GM18909 (cell line): ENCODE measurements at regions not wholly inside any gene's neighbourhood (a gene's known extent, or its start where the extent isn't known, plus 50 kb on each side); places are given as distances from the start of the nearest gene placed in this dataset.
"Not testable (repeated sequence)": the region's sequence is repeated elsewhere in the genome, so short reads cannot be mapped to it uniquely, and the experiment has no call there.

ENCODE experiments used
- ATAC-seq: cut with Tn5 transposase; IDR thresholded peaks from one replicate; pipeline ENCODE4 v1.9.1; 2021; ENCODE audit warnings: mild to moderate bottlenecking; ENCODE audit not compliant: unreplicated experiment, poor library complexity

DNA sequence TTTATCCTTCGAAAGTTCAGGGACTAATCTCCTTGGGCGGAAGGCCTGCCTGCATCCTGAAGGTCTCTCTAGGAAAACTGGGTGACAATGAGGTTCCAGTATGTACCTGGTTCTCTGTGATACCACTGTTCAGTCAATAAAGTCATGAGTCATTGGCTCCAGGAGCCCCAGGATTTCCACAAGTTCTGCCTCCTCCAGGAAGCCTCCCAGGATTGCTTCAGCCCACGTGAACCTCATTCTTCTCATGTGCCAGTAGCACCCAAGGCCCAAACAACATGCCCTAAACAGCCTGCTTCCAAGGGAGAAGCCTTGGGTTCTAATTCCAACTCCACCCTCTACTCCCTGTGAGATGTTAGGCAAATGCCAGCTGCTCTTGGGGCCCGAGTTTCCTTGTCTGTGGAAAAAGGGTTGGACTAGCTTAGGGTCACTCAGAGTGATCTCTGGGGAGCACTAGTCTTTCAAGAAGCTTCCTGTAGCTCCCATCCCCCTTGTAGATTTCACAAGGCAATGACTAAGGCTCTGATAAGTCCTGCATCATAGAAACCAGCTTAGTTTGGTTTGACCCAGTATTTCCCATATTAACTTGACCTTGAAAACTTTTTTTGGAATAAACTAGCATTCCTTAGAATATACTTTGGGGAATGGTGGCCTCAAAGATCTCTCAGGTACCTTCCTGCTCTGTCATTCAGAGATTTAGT lies 118.3 kb upstream of the ATP2B2 start:
- ATAC-seq: no peak

DNA sequence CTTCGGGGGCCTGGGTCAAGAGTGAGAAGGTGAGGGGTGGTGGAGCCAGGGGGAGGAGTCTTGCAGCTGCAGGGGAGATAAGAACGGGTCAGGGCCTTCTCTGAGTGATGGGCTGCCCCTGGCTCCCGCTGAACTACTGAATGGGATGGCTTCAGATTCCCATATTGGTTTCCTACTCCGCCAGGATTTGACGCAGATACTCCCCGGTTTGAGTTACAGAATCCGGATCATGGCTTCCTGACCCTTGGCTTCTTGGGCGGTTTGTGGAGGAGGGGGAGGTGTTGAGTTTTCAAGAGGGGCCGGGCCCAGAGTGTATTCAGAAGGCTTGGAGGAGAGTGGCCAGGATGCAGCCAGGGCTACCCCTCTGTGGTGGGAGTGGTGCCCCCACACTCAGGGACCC lies 119.9 kb upstream of the ATP2B2 start:
- no peak for ATAC-seq

DNA sequence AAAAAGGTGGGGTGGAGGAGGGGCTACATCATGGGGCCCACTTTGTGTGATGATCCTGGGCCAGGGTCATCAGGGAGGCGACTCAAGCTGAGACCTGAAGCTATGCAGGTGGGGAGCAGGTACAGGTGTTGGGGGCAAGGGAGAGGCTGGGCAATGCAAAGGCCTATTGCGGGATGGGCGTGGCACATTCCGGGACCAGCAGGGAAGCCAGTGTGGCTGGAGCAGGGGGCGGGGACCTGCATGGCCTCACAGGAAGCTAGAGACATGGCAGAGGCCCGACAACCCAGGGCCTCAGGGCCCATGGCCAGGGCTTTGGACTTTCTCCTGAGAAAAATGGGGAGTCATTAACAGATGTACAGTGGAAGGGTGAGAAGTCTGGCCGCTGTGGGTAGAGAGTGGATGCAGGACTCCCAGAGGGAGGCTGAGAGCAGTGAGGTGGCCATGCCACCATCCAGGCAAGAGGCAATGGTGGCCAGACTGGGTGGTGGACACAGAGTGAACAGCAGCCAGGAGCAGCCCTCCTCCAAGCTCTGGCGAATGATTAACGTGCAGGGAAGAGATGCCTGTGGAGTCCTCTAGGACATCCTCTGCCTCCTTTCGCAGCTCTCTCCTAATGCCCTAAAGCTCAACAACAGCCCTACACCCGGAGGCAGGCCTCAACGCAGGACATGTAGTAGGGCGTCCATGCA lies 122.6 kb upstream of the ATP2B2 start:
- no peak for ATAC-seq

DNA sequence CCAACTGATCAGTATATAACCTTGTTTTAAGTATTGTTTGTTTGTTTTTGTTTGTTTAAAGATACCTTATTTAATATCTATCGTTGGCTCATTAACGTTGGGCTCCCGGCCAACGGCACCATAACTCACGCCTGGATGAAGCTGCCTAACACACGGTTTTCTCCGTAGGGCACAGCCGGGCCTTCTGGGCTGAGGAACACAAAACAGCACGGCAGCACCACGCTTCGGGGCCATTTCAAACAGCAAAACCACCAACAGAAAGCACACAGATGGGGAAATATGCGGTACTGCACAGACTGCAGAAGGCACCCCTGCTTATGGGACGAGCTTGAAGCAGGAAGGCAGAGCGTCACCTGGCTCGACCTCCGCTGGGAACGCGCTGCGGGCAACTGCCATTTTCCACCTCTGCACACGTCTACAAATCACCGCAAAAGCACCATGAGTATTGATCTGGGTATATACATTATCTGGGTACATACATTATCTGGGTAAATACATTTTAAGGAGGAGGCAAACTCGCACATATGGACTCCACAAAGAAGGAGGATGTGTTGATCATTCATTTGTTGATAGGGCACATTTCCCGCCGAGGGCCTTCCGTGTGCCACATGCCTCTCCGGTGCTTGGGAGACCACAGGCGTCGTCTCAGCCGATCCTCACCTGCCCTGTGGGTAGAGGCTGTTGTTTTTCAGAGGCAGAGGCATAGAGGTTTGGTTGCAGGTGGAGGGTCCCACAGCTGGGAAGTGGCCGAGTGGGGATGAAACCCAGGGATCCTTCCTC lies 123.7 kb upstream of the ATP2B2 start:
- no peak for ATAC-seq

DNA sequence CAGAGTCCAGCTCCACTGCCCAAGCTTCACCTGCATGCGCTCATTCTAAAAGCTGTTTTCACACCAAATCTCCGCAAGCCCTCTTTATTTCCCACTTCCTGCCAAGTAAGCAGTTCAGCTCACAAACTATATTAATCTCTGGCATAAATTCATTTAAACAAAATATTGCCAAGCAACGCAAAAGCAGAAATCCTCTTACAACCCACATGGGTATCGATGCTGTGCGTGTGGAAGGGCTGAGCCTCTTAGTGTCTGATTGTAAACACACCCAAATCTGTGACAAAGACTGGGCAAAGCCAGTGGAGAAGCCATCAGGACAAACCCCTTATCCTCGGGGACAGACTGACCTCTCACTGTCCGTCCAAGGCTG lies 124.3 kb upstream of the ATP2B2 start:
- no peak for ATAC-seq

DNA sequence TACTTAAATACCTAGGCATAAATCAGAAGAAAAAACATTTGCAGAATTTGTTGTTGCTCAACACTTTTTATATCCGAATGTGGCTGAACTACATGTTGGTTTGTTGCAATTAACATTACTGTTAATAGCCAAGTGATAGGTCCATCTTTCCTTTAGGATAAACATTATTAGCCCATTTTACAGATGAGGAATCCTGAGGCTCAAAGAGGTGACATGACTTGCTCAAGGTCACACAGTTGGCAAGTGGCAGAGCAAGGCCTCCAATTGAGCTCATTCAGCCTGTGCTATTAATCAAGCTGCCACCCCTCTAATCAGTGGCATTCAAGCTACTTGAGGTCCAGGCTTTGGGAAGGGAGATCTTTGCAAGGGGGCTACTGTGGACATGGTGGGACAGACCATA lies 125.8 kb upstream of the ATP2B2 start:
- no peak for ATAC-seq

DNA sequence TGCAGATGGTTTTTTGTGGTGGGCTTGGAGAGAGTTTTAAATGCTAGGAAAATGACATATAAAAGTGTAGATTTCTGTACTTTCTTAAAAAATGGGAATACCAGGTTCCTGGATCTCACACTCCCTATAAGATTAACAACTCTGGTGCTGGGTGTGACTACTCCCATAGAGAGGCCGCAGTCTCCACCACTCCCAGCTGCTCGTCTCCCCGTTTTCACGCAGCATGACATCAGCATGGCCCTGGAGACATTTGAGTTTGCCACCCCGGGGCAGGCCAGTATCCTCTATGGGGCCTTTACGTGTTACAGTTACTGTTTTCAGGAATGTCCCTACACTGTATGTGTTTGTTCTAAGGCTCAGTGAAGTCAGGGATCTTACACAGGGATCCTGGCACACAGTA lies 126.7 kb upstream of the ATP2B2 start:
- no peak for ATAC-seq

DNA sequence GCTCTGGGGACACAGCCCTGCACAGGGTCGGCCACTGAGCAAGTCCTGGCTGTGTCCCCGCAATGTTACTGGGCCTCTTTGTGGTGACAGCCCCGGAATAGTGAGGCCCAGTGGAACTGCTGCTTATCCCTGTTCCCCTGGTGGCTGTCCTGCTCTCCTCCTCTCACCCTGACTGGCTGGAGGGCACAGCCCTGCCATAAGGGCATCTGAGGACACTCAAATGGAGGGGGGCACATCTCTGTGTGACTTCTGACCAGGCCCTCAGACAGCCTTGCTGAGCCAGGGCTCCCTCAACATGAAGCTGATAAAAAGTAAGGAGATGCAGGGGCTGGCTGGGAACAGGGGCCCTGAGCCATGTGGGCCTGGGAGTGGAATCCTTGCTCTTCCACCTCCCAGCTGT lies 127.4 kb upstream of the ATP2B2 start:
- ATAC-seq: no peak

DNA sequence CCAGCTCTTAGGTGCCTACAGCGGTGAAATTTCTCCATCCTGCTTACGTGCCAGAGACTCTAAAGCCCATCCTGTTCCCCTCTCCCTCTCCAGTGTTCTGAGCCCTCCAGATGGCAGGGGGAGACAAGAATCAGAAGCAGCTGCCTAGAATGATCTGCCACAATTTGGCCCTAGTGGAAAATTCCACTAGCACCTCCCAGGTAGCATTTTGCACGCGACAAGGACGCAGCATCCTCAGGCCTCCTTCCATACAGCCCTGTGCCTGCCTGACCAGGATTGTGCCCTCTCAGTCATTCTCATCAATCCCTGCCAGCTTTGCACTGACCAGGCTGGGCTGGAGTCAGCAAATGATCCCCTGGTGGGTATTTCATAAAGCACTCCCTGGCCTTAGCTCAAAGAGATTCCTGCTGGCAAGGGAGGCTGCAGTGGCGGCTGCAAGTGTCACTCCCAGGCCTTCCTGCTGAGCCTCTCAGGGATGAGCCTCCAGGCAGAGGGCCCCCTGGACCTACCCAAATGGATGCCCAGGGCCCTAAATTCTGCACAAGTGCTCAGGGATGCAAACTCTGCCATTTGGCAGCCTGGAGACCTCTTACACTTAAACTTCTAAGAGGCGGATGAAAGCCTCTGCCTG lies 130.2 kb upstream of the ATP2B2 start:
- ATAC-seq: no peak

DNA sequence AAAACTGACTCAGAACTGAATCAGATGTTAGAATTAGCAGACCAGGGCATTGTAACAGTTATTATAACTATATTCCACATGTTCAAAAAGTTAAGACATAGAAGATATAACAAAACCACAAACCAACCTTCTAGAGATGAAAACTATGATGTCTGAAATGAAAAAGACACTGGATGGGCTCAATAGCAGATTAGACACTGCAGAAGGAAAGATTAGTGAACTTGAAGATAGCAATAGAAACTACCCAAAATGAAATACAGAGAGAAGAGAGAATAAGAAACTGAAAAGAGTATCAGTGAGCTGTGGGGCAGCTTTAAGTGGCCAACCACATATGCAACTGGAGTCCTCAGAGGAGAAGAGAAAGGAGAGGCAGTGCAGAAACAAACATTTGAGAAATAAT lies 132.0 kb upstream of the ATP2B2 start:
- no peak for ATAC-seq

DNA sequence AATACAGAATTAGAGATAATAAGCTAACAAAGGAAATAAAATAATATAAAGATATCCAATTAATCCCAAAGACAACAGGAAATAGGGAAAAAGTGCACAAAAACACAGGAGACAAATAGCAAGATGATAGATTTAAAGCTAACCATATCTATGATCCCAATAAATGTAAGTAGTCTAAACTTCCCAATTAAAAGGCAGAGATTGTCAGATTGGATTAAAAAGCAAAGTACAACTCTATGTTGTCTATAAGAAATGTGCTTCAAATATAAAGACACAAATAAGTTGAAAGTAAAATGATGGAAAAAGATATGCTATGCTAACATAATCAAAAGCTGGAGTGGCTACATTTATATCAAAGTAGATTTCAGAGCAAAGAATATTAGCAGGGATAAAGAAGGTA lies 133.1 kb upstream of the ATP2B2 start:
- ATAC-seq: no peak

DNA sequence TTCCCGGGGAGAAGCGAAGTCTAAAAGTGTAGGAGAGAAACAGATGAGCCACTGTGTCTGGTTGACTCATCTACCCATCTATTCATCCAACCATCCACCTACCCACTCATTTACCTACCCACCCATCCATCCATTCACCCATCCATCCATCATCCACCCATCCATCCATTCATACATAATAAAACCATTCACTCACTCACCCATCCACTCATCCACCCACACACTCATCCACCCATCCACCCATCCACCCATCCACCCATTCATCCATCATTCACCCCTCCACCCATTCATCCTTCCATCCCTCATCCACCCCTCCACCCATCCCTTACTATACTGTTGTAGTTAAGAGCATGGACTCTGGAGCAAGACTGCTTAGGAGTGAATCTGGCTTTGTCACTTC lies 136.4 kb upstream of the ATP2B2 start:
- no peak for ATAC-seq

DNA sequence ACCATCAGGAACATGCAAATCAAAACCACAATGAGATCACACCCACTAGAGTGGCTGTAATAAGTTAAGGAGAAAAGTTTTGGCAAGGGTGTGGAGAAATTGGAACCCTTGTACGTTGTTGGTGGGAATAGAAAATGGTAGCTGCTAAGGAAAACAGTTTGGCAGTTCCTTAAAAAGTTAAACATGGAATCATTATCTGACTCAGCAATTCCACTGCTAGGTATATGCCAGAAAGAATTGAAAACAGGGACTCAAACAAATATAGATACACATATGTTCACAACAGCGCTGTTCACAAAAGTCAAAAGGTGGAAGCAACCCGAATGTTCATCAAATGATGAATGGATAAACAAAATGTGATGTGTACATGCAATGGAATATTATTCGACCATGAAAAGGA lies 138.8 kb upstream of the ATP2B2 start:
- ATAC-seq: no peak

DNA sequence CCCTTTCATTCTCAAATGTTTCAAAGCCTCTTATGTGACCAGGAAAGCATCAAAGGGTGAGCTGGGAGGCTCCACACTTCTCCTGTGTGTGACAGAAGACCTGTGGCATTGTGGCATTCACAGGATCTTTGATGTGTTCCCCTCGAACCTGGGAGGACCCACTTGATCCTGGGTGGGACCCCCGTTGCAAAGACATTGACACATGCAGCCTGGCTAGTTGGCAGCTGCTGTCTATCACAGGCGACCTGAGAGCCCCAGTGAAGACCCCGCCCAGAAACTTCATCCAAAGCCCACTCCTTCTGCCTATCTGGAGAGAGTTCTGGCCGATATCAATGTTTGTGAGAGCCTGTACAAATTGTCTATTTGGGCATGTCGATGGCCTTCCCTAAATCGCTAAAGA lies 140.4 kb upstream of the ATP2B2 start:
- no peak for ATAC-seq

DNA sequence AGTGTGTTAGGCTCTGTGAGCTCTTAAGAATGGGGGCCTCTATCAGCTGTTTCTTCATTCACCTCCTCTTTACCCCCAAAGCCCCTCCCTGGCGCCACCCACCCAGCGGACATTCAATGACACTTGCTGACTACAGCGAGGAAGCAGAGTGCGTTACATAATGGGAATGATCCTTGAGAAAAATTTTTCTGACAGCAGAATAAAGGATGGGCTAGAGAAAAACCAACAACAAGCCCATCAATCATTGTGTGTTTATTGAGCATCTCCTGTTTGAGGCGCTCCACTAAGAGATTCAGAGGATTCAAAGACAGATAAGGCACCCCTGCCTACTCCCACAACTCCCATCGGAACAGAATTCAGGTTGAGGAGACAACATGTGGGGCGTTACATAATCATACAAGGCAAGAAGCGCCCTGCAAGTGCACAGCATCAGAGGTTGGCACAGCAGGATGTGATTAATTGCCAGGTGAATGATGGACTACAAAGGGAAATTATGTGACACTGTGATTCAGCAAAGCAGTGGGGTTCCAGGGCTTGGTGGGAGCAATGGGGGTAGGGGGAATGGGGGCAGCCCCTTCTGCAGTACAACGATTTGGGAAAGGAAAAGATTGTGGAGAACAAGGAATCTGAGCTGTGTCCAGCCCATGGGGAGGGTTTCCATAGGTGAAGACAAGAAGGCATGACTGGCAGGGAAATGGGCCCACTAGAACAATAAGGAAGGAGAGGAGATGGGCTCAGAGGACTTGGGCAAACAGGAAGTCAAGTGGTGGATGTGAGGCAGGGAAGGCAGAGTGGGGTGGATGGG lies 141.3 kb upstream of the ATP2B2 start:
- ATAC-seq: no peak

DNA sequence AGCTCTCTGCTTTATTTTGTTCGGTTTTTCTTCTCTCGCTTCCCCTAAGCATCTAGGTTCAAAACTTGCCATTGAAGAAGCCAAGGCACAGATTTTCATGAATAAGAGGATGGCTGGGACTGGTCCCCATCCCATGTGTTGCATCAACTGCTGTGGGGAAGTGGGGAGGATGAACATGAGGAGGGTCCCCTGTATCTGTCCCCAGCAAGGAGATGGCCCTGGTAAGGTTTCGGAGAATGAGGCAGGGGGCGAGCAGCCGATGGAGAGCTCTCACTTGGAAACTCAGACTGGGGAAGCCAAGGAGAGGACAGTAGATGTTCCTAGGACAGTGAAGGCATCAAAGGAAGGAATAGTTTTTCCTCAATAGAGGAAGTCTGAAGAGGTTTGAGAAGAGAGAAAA lies 142.0 kb upstream of the ATP2B2 start:
- ATAC-seq: no peak

DNA sequence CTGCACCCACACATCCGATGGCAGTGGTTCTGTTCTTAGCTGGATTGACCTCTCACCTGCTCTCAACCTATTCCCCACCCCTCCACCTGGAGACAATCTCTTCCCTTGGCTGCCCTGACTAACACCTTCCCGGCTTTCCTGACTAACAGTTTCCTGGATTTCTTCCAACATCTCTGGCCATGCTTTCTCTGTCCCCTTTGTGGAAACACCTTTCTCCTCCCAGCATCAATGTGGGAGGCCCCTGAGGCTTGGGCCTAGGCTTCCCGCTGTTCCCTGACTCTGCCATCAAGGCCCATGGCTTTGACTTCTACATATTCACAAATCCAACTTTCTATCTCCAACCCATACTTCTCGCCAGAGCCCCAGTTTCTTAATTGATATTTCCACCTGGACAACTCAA lies 142.8 kb upstream of the ATP2B2 start:
- ATAC-seq: no peak

DNA sequence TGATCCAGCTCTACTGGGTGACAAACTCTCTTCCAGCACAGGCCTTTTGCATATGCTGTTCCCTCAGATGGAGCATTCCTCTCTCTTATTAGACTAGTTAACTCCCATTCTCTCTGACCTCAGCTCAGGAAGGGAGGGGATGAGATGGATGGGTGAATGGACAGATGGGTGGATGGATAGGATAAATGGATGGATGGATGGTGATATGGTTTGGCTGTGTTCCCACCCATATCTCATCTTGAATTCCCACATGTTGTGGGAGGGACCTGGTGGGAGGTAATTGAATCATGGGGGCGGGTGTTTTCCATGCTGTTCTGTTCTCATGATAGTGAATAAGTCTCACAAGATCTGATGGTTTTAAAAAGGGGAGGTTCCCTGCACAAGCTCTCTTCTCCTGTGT lies 144.1 kb upstream of the ATP2B2 start:
- not testable (repeated sequence) for ATAC-seq

DNA sequence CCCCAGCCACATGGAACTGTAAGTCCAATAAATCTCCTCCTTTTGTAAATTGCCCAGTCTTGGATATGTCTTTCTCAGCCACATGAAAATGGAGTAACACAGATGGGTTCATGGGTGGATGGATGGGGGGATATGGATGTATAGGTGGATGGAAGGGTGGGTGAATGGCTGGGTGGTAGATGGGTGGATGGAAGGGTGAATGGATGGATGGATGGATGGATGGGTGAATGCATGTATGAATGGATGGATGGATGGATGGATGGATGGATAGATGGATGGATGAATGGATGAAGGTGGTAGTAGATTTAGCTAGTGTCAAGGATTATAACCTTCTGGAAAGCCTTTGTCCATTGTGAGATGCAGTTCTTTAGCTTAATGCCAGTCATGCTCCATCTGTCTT lies 146.1 kb upstream of the ATP2B2 start:
- no peak for ATAC-seq

DNA sequence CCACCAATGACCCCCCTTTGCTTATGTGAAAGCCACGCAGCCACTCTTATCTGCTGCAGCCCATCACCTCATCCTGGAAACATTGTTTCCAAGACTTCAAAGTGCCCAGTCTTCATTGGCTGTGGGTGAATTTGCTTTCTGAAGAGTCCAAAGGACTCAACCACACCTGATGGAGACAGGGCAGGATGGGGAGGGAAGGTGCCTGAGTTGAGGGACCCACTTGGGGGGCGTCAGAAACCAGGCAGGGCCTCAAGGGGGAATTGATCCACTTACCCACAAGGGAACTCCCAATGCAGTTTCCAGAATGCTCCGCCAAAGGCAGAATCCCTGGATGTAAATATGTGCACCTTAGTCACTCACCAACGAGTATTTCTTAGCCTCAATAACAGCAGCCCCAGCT lies 147.9 kb upstream of the ATP2B2 start:
- no peak for ATAC-seq
